ENCODE measurements at regions not wholly inside any gene's neighbourhood (a gene's known extent, or its start where the extent isn't known, plus 50 kb on each side); places are given as distances from the start of the nearest gene placed in this dataset.

DNA sequence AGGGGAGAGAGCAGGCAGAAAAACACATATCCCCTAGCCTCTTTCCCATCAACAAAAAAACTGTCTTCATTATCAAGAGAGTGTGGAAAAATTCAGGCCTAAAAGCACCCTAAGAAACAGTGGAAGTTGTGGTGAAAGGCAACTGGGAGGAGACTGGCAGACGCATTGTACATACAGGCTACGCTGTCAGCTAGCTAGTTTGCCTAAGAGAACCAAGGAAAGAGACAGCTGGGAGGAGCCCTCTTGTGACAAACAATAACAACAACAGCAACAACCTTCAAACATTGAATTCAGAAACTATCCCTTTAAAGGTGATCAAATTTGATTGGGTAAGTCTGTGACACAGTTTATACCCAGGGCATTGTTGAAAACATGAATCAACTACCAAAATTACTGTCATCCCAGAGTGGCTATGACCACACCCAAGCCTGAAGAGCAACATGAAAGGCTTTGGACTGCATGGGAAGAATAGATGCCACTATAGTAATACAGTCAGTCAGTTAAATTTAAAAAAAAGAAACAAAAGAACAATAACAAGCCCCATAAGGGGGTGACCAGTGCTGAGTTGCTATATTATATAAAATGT lies 88.9 kb upstream of the CRIM1 start:
- TF ChIP-seq POLR2AphosphoS5 (IDR thresholded peaks at IDR 0.05; ENCODE audit: low read depth, low read length) = no peak
- TF ChIP-seq POLR2A (IDR thresholded peaks at IDR 0.05; ENCODE audit: low read depth, low read length) = no peak
